Kidney (tissue), 13 donors: ENCODE measurements at regions not wholly inside any gene's neighbourhood (a gene's known extent, or its start where the extent isn't known, plus 50 kb on each side); places are given as distances from the start of the nearest gene placed in this dataset.
A peak's percentile ranks its signal among the peaks of the same experiment; 100 is the strongest.

Source experiments
- DNase-seq, 5 donors: peaks; one replicate each; pipeline ENCODE4 v3.0.0-alpha.2; 2013 to 2020
- FAIRE-seq: peaks from 2 replicates; lab custom pipeline; 2012; peaks lifted over from hg19 to GRCh38; lab: Jason Lieb, UNC
- H3K27ac ChIP-seq, 2 donors: one replicate each; pipeline ENCODE4 v1.7.0; 2013; ENCODE audit warnings: low read depth in 2 of 2, low read length in 2 of 2, inconsistent platforms in 1 of 2
- H3K27me3 ChIP-seq: one replicate; pipeline ENCODE4 v1.7.1; 2013; ENCODE audit warnings: low read length, inconsistent platforms; ENCODE audit not compliant: control insufficient read depth, insufficient read depth
- H3K36me3 ChIP-seq, 3 donors: one replicate each; pipeline versions ENCODE4 v1.7.0 to v1.7.1; 2013; ENCODE audit warnings: low read length in 3 of 3, control low read depth in 1 of 3, inconsistent platforms in 1 of 3; ENCODE audit not compliant: insufficient read depth in 3 of 3, control insufficient read depth in 2 of 3
- H3K4me1 ChIP-seq, 3 donors: one replicate each; pipeline versions ENCODE4 v1.7.0 to v1.7.1; 2013; ENCODE audit warnings: low read length in 3 of 3, inconsistent platforms in 1 of 3, low read depth in 1 of 3; ENCODE audit not compliant: control insufficient read depth in 2 of 3, insufficient read depth in 2 of 3
- H3K4me3 ChIP-seq, 3 donors: one replicate each; pipeline versions ENCODE4 v1.7.0 to v1.8.1; 2013; ENCODE audit warnings: low read length in 3 of 3, control low read depth in 1 of 3, inconsistent platforms in 1 of 3
- H3K9ac ChIP-seq, 3 donors: one replicate each; pipeline versions ENCODE4 v1.7.0 to v1.7.1; 2013; ENCODE audit warnings: low read length in 3 of 3, control low read depth in 1 of 3, inconsistent platforms in 1 of 3
- H3K9me3 ChIP-seq, 3 donors: one replicate each; pipeline versions ENCODE4 v1.7.0 to v1.7.1; 2013; ENCODE audit warnings: low read length in 3 of 3, control low read depth in 1 of 3, inconsistent platforms in 1 of 3; ENCODE audit not compliant: control insufficient read depth in 2 of 3, insufficient read depth in 1 of 3
- intact Hi-C: fragments of 100-400 bp; cut with DNase I; formaldehyde crosslinking; loops from one replicate; pipeline ENCODE4 v1.11.1; 2022
- TF ChIP-seq, protein P1 (sequence below): IDR thresholded peaks from 3 replicates; pipeline ENCODE4 v1.5.1; 2012; ENCODE audit warnings: mild to moderate bottlenecking, moderate library complexity, borderline replicate concordance; ENCODE audit not compliant: insufficient read depth; ENCODE audit errors: extremely low read depth
- donor health status: control.
- donor health status: control.
- donor health status: control.
- donor health status: control.
- donor health status: control.
- donor health status: DM: yes; HTN: yes; CAD: no.
- donor health status: Normal renal cell carcinoma (clear cell type).

DNA sequence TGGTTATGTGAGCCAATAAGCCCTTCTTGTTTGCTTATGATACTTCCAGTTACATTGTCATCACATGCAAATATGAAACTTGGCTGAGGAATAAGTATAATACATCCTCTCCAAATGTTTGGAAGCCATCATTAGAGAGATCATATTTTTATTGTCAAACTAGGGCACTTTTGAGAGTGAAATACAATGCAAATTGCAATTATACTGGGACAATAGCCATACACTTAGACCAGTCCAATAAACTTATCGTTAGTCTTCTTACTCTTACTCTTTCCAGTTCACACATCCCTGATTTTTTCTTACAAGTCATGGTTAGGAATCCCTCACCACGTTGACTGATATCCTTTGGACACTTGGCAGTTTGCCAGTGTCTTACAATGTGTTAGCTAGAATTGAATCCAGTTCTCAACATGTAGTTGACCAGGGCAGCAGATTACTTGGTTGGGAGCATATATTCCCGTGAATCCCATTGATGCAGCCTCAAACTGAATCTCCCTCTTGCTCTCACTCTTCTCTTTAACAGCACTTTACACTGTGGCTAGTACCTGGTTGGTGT, 519.7 kb upstream of the ID4 start:
- intact Hi-C loops, result no loop called here
- H3K36me3 ChIP-seq, result no peaks in the 10 kb centered on the region
- H3K4me1 ChIP-seq, result no peaks in the 10 kb centered on the region
- H3K4me3 ChIP-seq, result no peak overlapping the region
- TF ChIP-seq, protein P1, sequence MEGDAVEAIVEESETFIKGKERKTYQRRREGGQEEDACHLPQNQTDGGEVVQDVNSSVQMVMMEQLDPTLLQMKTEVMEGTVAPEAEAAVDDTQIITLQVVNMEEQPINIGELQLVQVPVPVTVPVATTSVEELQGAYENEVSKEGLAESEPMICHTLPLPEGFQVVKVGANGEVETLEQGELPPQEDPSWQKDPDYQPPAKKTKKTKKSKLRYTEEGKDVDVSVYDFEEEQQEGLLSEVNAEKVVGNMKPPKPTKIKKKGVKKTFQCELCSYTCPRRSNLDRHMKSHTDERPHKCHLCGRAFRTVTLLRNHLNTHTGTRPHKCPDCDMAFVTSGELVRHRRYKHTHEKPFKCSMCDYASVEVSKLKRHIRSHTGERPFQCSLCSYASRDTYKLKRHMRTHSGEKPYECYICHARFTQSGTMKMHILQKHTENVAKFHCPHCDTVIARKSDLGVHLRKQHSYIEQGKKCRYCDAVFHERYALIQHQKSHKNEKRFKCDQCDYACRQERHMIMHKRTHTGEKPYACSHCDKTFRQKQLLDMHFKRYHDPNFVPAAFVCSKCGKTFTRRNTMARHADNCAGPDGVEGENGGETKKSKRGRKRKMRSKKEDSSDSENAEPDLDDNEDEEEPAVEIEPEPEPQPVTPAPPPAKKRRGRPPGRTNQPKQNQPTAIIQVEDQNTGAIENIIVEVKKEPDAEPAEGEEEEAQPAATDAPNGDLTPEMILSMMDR, result no peak
- FAIRE-seq, result no peak
- H3K9ac ChIP-seq, result no peak overlapping the region
- H3K27me3 ChIP-seq, result no peaks in the 10 kb centered on the region
- H3K27ac ChIP-seq, result no peak overlapping the region
- no peaks in the 10 kb centered on the region for H3K9me3 ChIP-seq
- DNase-seq, result no peak

DNA sequence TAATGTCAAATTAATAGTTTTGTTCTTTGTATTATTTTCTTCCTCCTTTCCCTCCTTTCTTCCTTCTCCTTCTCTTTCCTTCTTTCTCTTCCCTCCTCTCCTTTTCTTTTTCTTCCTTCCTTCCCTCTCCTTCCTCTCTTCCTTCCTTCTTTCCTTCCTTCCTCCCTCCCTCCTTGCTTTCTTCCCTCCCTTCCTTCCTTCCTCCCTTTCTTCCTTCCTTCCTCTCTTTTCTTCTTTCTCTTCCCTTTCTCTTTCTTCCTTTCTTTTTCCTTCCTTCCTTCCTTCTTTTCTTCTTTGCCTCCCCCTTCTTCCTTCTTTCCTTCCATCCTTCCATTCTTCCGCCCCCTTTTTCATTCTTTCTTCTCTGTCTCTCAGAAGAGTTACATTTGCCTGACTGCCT, 518.2 kb upstream of the ID4 start:
- intact Hi-C loops, result no loop called here

DNA sequence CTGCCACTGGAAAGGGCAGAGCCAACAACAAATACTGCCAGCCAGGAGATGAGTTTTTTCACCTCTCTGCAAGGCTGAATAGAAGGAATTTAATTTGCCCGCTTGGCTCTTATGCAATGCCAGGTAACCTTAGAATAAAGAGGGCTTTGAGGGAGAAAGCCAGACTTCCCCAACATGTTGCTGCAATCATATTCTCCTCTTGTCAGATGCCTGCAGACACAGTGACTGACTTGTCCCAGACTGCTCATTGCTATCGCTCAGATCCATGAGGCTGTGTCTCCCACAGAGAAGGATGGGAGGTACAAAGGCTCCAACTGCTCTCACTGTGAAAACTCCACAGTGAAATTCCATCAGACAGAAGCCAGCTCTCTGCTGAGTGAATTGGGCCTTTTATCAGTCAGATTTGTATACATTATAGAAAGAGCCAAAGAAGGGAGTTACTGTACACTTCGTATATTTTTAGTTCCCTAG, 517.0 kb upstream of the ID4 start:
- DNase-seq, result peak in 3 of 5 donors; percentile 23 to 74 (median 68)
- H3K9ac ChIP-seq, result no peak overlapping the region
- intact Hi-C loops, result no loop called here
- H3K36me3 ChIP-seq, result no peaks in the 10 kb centered on the region
- H3K4me1 ChIP-seq, result no peaks in the 10 kb centered on the region
- FAIRE-seq, result no peak
- TF ChIP-seq, protein P1, result no peak
- H3K9me3 ChIP-seq, result no peaks in the 10 kb centered on the region
- no peak overlapping the region for H3K4me3 ChIP-seq
- no peaks in the 10 kb centered on the region for H3K27me3 ChIP-seq
- no peak overlapping the region for H3K27ac ChIP-seq

More for the DNA sequence above, 518.2 kb upstream of the ID4 start:
- Histone ChIP-seq H3K9me3 (no peaks in the 10 kb centered on the region), H3K9ac (no peak overlapping the region), H3K4me3 (no peak overlapping the region), H3K27me3 (no peaks in the 10 kb centered on the region), H3K27ac (no peak overlapping the region), H3K36me3 (no peaks in the 10 kb centered on the region), H3K4me1 (no peaks in the 10 kb centered on the region)
- FAIRE-seq, result no peak
- TF ChIP-seq, protein P1, result no peak
- no peak for DNase-seq
